Colon (tissue), 2 donors: ENCODE measurements at regions not wholly inside any gene's neighbourhood (a gene's known extent, or its start where the extent isn't known, plus 50 kb on each side); places are given as distances from the start of the nearest gene placed in this dataset.
"Not testable (repeated sequence)": the region's sequence is repeated elsewhere in the genome, so short reads cannot be mapped to it uniquely, and the experiment has no call there.

Experiments
- FAIRE-seq: peaks from 2 replicates; lab custom pipeline; 2012; peaks lifted over from hg19 to GRCh38; lab: Jason Lieb, UNC
- donor health status: control.
- donor health status: control.

DNA sequence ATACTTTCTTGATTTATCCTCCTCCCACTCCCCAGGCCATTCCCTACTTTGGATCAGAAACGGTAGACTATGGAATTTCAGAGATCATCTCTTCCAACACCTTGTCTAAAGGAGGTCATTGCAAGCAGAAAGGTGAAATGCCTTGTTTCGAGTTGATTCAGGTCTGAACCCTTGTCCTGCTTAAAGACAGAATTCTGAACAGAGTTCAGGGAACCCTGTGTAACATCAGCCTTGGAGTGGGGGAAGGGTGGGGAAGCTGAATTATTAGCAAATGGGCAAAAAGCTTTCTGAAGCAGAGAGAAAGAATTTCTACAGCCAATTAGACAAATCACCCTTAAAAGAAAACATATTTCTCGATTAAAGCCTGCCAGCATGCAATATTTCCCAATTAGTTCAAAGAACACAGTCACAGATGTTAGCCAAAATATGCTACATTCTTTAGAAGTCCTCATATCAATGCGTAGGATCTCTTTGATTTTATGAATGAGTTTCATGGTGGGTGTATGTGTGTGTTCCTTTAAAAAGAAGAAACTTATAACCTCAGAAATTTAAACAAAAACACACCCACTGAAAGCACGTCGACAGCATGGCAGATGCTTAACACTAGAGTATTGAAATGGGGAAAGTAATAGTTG, 353.1 kb downstream of the RND3 start:
- FAIRE-seq = no peak

DNA sequence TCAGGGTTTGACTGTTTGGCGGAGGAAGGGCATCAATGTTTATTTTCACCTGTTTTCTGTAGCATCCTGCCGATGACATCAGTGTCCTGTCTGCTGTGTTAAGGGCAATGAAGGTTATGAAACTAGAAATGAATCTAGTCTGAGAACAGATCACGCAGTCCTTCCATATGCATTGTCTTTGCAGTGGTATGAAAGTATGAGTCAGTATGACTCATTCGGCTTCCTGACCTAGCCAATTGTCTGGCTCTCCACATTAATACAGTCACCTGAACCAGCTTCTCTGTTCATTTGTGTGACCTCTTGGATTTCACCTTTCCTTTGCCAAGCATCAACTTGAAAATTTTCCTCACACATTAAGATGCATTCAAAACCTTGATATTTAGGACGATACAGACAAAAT, 353.8 kb downstream of the RND3 start:
- FAIRE-seq = no peak

DNA sequence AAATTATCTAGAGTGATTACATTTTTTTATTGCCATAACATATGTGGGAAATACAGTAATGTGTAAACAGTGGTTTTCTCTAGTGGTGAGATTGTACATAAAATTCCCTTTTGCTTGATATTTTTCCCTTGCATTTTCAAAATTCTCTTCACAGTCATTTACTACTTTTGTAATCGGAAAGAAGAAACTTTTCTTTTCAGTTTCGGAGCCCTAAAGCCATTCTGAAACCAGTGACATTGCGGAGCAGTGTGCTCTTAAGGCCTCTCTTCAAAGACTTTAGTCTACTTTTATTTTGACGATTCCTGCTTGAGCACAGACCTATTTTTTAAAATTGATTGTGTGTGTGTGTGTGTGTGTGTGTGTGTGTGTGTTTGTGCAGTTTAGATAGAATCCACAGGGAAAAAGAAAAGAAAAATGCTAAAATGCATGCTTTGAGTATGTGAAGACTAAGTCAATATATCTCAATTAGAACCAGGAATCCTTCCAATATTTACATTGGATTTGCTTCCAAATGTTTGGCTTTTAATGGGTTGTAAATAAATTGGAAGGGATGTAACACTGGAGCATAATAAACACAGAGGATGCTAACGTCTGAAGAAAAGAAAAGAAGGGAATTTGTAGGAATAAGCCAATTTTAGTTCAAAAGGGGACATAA, 357.4 kb downstream of the RND3 start:
- FAIRE-seq = no peak

DNA sequence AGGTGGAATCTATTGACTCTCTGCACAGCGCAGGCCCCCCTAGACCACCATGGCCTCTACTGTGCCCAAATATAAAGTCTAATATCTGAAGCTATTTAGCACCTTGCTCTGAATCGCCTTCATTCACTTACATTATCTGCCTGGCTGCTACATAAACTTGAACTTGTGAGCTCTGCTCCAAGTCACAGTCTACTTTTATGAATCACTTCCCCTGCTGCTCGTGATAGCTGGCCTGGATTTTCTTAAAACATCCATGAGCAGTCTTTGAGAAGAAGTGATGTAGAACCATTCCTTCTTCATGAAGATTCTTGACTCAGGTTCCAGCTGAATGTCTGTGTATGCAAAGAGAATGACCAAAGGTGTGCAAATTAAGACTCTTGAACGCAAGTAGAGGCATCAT, 359.5 kb downstream of the RND3 start:
- FAIRE-seq = no peak

DNA sequence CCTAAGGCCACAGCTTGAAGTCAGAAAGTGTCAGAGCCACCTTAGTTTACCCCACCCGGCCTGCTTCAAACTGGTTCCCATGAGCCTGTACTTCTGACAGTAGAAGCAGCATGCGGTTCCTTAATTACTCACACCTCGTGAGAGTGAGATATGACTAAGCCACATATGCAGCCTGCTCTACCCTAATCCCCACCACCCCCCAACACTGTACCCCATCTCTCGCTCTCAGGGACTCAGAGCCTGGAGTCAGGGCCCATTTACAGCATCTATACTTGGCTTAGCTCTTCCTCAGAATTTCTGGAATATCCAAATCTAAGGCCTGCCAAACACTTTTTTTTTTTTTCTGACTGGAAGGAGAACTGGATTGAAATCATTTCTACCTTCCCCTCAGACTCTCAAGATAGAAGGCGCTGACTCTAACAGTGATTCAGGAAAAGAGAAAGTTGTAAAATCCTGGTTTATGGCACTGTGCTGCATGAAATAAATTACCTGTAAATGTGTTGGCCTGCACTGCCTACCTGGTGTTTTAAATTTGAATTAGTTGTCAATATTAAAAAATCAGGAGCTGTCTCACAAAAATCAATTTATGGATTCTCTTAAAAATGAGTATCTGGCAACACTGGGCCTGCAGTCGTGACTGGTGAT, 360.0 kb downstream of the RND3 start:
- FAIRE-seq = no peak

DNA sequence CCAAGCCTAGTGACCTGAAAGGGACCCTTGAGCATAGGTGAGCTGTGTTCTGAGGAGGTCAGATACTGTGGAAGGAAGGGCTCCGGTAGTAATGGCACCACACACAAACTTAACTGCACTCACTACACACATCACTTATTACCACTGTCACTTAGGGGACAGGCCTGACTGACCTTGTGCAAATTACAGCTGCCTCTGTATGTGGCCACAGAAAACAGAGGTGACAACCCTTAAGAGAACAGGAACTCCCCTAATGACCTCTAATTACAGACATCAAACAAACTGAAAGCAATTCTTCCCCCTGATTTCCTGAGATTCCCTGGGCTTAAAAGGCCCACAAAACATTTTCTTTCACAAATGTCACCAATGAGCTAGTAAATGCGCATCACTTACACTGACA, 360.6 kb downstream of the RND3 start:
- no peak for FAIRE-seq

DNA sequence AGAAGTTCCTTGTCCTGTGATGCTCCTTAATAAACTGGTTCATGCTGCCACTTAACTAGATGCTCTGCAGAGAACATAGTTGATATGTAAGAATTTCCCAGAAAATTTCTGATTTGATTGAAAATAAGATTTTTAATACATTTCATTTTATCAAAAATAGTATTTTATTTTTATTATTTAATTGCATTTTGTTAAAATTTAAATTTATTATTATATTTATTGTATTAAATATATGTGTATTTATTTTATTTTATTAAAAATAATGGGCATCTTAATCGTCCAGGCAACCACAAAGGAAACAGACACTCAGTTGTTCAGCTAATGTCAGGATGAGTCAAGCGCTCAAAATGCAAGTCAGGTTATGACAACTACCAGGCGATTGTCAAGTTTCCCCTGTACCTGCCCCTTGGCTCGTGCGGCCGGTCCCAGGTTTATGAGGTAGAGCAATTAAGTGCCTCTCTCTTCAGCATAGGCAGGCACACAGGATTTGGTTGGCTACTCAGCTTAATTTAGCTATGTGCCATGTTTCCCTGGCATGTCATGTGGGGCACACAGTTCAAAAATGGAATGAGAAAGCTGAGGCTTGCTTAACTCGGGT, 361.2 kb downstream of the RND3 start:
- no peak for FAIRE-seq

DNA sequence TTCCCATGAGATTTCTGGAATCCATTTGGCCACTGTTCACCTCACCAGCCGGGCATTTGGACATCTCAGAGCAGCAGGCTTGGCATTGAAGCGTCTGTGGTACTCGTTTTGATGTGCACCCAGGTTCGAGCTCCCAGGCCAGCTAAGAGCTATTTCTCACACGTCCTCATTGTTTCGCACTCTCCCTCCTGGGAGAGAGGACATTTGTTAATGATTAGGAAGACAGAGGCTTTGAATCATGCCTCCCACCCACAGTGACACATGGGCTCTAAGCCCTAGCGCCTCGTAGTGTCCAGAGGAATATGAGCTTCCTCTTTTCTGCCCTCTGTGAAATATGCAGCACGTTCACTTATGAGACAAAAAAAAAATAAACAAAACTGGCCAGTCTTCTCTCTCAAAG, 361.8 kb downstream of the RND3 start:
- no peak for FAIRE-seq

DNA sequence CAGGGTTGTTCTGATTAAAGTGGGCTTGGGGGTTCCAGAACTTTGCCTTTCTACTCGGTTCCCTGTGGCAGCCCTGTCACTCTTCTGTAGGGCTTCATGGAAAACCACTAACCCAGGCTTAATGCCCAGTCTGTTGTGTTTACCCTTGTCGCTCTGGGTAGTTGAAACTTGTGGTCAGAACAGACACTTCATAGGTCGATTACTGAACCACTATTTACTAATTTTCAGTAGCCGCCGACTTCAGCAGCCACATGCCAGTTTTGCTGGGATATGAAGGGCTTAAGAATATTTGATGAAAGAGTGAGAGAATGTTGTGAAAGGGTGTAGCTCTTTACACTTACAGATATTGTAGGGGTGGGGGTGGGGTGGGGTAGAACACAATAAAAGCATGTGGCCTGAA, 362.3 kb downstream of the RND3 start:
- FAIRE-seq = no peak

DNA sequence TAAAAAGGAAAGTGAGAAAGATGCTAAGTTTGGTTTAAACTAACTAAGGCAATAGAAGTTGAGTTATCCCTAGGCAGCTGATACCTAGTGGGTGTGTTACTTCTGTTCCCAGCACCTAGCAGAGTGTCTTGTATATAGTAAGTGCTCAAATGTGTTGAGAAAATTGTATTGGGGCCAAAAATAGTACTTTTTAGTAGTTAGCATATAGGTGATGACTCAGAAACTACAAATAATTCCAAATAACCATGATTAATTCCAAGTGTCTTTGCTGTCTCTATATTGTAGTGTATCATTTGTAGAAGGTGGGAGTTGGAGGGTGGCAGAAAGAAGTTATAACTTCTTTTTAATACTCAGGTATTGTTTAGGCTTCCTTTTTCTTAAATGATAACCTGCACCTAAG, 362.7 kb downstream of the RND3 start:
- FAIRE-seq = no peak

DNA sequence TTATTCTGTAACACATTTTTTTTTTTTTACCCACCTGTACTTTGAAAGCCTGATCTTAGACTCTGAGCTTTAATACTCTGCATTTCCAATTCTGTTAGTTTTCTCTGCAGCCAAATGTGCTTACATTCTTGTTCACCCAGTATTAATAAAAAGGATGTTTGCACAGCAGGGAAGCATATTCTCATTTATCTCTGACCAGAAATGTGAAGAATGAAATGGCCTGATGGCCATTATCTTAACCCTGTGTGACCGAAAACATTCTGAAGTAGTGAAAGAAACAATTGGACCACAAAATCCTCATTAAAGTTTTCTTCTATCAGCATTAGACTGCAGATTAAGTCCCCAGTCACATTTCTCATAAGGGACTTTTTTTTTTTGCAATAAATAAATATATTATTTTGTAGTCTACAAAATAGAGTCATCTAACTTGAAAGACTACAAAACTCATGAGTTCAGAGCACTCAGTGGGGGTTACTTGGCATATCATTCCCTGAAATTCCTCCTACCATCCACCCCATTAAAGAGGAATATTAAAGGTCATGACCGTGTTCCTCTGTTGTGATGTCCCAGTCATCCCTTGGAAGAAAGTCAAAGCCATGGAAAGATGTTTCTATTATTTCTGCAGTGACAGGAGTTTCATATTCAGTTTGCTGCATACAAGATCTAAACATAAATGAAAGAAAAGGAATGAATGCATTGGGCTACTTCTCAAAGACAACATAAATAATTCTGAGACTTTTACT, 364.4 kb downstream of the RND3 start:
- FAIRE-seq = no peak

DNA sequence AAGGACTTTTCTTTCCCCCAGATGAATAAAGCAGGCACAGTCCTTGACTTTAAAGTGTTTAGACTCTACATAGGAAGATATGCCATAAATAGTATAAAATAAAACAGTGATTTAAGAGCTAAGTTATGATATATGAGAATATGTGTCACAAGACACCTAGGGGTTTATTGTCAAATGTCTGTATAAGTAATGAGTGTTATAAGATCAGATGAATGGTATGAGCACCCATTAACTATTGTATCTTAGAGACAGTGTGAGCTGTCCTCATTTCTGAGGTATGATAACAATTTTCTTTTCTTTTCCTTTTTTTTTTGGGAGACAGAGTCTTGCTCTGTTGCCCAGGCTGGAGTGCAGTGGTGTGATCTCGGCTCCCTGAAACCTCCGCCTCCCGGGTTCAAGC, 365.3 kb downstream of the RND3 start:
- FAIRE-seq = no peak

DNA sequence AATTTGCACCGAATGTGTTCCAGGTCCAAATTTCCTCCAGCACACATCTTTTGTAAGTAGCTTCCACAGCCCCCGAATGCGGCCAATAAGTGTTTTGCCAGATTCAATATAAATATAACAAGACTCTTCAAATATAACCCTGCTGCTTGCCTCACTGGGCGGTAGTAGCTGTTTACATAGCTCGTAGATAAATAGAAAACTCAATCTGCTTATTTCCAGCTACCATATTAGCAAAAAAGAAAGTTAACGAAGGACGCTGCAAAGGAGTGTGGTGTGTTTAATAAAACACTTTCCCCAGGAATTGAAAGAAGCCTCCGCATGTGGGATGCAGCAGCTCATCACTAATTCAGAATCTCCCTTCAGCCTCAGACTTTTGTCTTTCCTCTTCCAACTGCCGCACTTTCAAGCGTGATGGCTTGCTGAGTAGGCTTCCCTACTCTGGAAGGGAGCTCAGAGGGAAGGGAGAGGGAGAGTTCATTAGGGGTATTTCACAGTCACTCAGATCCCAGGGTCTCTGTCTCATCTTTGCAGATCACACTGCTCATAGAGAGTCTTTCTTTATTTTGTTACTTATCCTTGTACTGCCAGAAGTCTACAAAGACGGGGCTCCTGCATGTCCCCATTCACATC, 367.0 kb downstream of the RND3 start:
- no peak for FAIRE-seq

DNA sequence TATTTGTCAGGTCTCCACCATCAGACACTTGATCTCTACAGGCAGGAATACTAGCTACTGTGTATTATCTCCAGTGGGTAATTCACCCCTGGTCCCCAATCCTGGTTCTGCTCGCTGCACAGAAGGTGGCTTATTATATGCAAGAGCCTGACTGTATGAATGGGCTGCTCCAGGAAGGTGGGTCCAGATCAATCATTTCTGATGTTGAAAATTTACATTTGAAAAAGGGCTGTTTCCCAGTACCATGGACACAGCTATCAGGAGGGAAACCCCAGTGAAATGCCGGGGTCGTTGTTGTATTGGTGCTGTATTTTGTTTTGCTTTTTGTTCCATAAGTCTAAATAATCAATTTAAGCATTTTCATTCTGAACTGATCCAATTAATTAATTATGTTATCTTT, 367.6 kb downstream of the RND3 start:
- no peak for FAIRE-seq

DNA sequence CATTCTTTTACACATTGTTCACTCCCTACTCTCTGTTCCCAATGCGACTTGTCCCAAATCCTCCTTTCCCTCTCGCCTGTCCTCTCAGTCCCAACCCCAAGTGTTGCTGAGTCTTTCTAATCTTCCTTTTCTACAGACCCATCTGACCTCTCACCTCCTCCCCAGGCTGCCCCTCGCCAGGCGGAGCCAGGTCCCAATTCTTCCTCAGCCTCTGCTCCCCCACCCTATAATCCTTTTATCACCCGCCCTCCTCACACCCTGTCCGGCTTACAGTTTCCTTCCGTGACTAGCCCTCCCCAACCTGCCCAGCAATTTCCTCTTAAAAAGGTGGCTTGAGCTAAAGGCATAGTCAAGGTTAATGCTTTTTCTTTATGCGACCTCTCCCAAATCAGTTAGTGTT, 373.4 kb downstream of the RND3 start:
- FAIRE-seq = not testable (repeated sequence)

DNA sequence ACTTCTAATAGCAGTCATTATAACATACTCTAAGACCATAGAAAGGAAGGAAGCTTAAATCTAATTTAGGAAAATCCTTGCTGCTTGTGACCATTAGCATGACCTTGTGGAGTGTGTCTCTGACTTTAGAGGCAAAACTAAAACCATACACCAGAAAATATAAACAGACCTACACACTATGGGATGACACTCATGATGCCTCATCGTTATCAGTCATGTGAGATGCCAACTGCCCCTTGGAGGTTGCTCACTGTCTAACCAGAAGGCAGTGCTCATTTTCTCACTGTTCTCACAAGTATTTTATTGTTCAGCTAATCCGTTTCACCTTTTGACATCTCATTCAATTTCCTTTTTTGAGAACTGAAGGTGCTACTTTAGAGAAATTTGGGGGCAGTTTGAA, 376.9 kb downstream of the RND3 start:
- no peak for FAIRE-seq

DNA sequence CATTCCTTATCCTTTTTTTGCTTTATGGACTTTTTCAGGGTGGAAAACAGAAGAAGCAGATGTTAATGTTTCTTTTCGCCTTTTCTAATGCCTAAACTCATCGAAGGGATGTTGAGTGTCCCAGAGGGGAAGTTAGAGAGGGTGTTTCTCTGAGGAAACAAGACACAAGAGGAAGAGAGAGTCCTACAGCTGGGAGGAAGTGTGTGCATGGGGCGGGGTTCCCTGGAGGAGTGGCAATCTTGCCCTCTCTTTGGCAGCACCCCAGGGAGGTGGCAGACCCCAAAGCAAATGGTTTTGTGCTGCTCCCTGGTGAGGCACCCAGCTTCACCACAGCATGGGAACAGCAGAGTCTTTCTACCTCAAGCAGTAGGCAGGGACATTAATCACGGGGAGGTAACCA, 377.6 kb downstream of the RND3 start:
- no peak for FAIRE-seq

DNA sequence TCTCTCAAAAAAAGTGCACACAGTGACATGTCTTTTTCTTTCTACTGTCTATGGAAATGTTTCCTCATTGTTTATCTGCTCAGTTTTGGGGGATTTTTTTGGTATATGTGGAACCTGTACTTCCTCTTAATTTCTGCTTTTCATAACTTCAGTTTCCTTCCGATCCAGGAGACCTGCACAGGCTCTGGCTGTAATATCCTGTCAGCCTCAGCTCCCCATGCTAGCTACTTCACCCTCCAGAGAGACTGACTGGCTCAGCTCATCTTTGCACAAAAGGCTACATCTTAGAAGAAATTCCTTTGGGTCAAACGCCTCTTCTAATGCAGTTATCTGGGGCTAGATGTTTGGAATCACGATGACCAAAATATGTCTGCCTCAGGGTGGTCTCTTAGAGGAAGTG, 378.4 kb downstream of the RND3 start:
- FAIRE-seq = no peak

DNA sequence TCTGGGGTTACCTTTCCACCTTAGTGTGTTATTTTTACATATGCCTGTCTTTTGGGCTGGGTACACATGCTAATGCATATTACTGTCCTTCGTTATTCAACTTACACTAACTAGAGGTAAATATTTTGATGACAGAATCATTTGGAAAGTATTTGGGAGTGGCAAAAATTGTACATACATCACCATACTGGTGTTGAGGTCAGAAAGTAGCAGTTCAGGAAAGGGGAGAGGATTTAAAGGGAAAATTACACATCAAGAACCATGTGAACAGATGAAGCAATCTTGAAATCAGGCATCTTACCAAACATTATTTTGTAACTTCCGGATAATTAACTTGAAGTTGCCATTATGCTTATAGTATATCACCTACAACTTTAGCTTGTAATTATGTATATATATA, 379.7 kb downstream of the RND3 start:
- FAIRE-seq = no peak

DNA sequence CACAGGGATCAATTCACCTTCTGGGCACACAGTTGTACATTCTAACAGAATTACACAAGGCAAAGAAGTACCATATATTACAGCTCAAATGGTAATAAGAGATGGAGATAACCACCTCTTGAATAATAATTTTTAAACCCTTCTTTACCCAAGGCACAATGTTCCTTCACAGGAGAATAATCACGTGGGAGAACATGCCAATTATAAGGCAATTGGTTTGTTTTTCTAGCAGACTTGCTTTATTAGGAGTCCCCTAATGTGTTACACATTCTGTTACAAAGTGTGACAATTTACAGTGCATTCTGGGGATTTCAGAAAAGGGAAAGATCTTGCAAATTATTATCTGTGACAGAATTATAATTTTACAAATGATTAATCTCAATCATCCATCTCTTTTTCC, 380.3 kb downstream of the RND3 start:
- no peak for FAIRE-seq

DNA sequence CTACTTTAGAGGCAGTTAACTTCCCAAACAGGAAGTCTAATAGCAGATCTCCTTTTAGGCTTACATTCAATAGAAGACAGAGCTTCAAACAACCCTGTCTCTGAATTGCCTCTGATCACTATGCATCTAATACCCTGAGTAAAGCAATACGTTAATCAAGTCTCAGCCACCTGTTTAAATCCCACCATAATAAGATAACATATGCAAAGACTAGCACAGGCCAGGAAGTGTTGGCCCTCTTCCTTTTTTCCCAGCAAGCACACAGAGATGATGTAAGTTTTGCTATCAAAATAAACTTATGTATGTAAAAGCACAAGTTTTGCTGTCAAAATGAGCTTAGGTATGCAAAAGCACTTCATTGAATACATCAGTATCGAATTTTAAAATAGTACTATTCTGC, 385.5 kb downstream of the RND3 start:
- no peak for FAIRE-seq

DNA sequence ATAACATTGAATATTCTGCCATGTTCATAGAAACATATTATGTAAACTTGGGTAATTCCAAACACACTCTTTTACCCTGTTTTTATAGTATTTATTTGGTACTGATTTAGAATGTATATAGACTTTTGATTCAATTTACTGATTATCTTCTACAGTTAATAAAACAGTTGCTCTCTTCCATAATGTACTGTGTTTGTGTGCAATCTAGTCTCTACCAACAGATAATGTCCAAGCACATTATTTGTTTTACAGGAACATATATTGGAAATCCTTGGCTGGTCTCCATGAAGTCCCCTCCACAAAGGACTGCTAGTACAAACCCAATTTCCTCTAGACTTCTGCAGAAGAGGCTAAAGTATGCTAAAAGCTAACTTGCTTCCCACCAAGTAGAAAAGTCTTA, 386.6 kb downstream of the RND3 start:
- no peak for FAIRE-seq
